ENCODE measurements at regions not wholly inside any gene's neighbourhood (a gene's known extent, or its start where the extent isn't known, plus 50 kb on each side); places are given as distances from the start of the nearest gene placed in this dataset.

DNA sequence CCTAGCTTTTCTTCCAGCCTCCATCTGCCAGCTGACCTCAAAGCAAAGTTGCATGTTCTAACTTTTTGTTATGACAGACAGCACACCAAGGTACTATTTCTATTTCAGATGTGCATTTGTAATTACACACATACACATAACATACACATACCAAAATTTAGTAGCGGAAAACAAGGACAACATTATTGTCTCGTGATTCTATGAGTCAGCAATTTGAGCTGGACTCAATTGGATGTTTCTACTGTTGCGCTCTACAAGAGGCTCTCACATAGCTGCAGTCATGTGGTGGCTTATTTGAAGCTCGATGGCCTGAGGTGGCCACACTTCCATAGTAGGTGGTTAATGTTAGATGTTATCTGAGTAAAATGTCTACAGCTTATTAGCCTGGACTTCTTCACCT, 1010.1 kb upstream of the B3GALT2 start:
- no peaks in the 10 kb centered on the region for H3K27me3 Mint-ChIP-seq
- H3K4me3 Mint-ChIP-seq: no peak overlapping the region
- H3K4me1 Mint-ChIP-seq: no peaks in the 10 kb centered on the region
- H3K36me3 Mint-ChIP-seq (ENCODE audit: low read depth): no peaks in the 10 kb centered on the region
- no peak for ATAC-seq
- H3K9me3 Mint-ChIP-seq (ENCODE audit: low read depth): no peaks in the 10 kb centered on the region
- no peak for DNase-seq
- ChIA-PET POLR2A (no interaction called here), CTCF (no interaction called here)
- H3K27ac Mint-ChIP-seq: no peak overlapping the region
- intact Hi-C loops (cut with DNase I, micrococcal nuclease): no loop called here

GRCh38 chr1:194194724-194195123, 1008.3 kb upstream of the B3GALT2 start:
- no peak overlapping the region for H3K27ac Mint-ChIP-seq
- intact Hi-C loops (cut with DNase I, micrococcal nuclease): no loop called here

GRCh38 chr1:194184974-194185373, 998.6 kb upstream of the B3GALT2 start:
- no peak for ATAC-seq
- intact Hi-C loops (cut with DNase I, micrococcal nuclease): no loop called here
- no peak overlapping the region for H3K27ac Mint-ChIP-seq
- no peak for DNase-seq
- no peaks in the 10 kb centered on the region for H3K4me1 Mint-ChIP-seq
- POLR2A ChIA-PET: no interaction called here
- H3K27me3 Mint-ChIP-seq: no peaks in the 10 kb centered on the region
- CTCF ChIA-PET: no interaction called here
- H3K4me3 Mint-ChIP-seq: no peak overlapping the region
- peaks cover 3% of the 10 kb centered on the region for H3K36me3 Mint-ChIP-seq (ENCODE audit: low read depth)
- peaks cover under 1% of the 10 kb centered on the region for H3K9me3 Mint-ChIP-seq (ENCODE audit: low read depth)

More at GRCh38 chr1:194194724-194195123, 1008.3 kb upstream of the B3GALT2 start:
- ChIA-PET CTCF (no interaction called here), POLR2A (no interaction called here)
- Mint-ChIP-seq H3K36me3 (ENCODE audit: low read depth) (no peaks in the 10 kb centered on the region), H3K9me3 (ENCODE audit: low read depth) (peaks cover 2% of the 10 kb centered on the region), H3K27me3 (no peaks in the 10 kb centered on the region), H3K4me3 (no peak overlapping the region), H3K4me1 (no peaks in the 10 kb centered on the region)
- ATAC-seq (no peak), DNase-seq (no peak)

GRCh38 chr1:194184425-194184824, 998.0 kb upstream of the B3GALT2 start:
- intact Hi-C loops (cut with DNase I, micrococcal nuclease): no loop called here
- ChIA-PET POLR2A (no interaction called here), CTCF (no interaction called here)
- ATAC-seq: no peak
- Mint-ChIP-seq H3K4me3 (no peak overlapping the region), H3K27me3 (no peaks in the 10 kb centered on the region), H3K9me3 (ENCODE audit: low read depth) (no peaks in the 10 kb centered on the region), H3K4me1 (no peaks in the 10 kb centered on the region), H3K27ac (no peak overlapping the region), H3K36me3 (ENCODE audit: low read depth) (peaks cover 3% of the 10 kb centered on the region)
- DNase-seq: no peak

- ATAC-seq (no peak), DNase-seq (no peak)
- no peaks in the 10 kb centered on the region for H3K27me3 Mint-ChIP-seq
- H3K9me3 Mint-ChIP-seq (ENCODE audit: low read depth): no peaks in the 10 kb centered on the region
- no peaks in the 10 kb centered on the region for H3K4me1 Mint-ChIP-seq
- POLR2A ChIA-PET: no interaction called here
- CTCF ChIA-PET: no interaction called here
- H3K4me3 Mint-ChIP-seq: no peak overlapping the region
- no peak overlapping the region for H3K27ac Mint-ChIP-seq
- intact Hi-C loops (cut with DNase I, micrococcal nuclease): no loop called here
- H3K36me3 Mint-ChIP-seq (ENCODE audit: low read depth): peaks cover 3% of the 10 kb centered on the region
Observed at GRCh38 chr1:194181845-194182244, 995.4 kb upstream of the B3GALT2 start.

DNA sequence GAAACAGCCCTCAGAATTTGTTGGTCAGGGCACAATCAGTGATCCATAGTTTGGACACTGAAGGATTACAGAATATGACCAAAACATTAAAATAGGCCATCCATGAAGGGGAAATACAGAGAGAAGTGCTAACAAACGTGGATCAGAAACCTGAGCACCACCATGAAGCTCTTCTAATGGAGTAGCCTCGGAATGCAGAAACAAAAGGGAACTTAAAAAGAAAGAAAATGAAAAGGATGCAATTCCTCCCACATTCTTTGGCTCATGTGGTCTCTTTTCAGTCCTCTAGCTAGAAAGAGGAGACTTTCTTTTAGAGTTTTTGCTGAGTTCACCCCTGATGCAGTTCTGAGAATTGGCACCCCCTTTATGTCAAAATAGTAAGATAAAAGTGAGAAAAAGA, 989.8 kb upstream of the B3GALT2 start:
- no peak for DNase-seq

DNA sequence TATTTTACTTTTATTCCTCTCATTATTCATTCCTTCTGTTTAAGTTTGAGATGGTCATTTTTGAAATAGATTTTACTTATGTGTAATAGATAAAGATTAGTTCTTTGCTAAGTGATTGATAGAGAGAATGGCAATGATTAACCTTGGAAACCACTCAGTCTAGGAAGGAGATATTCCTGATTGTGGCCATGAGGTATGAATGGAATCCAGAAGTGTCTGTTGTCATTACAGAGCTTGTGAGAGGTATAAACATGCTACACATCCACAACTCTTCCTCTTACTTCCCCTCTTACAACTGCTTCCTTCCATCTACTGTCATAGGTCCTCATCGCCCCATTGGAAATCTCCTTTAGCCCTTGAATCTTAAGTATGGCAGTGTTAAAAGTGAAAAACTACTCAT, 988.8 kb upstream of the B3GALT2 start:
- POLR2A ChIA-PET: no interaction called here
- no peak for ATAC-seq
- H3K4me3 Mint-ChIP-seq: no peak overlapping the region
- H3K27ac Mint-ChIP-seq: no peak overlapping the region
- intact Hi-C loops (cut with DNase I, micrococcal nuclease): no loop called here
- CTCF ChIA-PET: no interaction called here
- no peaks in the 10 kb centered on the region for H3K27me3 Mint-ChIP-seq
- H3K9me3 Mint-ChIP-seq (ENCODE audit: low read depth): no peaks in the 10 kb centered on the region
- H3K36me3 Mint-ChIP-seq (ENCODE audit: low read depth): no peaks in the 10 kb centered on the region
- no peak for DNase-seq
- no peaks in the 10 kb centered on the region for H3K4me1 Mint-ChIP-seq

More for the DNA sequence above, 989.8 kb upstream of the B3GALT2 start:
- ATAC-seq: no peak
- Mint-ChIP-seq H3K27ac (no peak overlapping the region), H3K9me3 (ENCODE audit: low read depth) (no peaks in the 10 kb centered on the region), H3K4me3 (no peak overlapping the region), H3K36me3 (ENCODE audit: low read depth) (peaks cover under 1% of the 10 kb centered on the region), H3K4me1 (no peaks in the 10 kb centered on the region), H3K27me3 (no peaks in the 10 kb centered on the region)
- ChIA-PET CTCF (no interaction called here), POLR2A (no interaction called here)
- intact Hi-C loops (cut with DNase I, micrococcal nuclease): no loop called here

GRCh38 chr1:194174528-194174927, 988.1 kb upstream of the B3GALT2 start:
- H3K9me3 Mint-ChIP-seq (ENCODE audit: low read depth): no peaks in the 10 kb centered on the region
- H3K4me1 Mint-ChIP-seq: no peaks in the 10 kb centered on the region
- intact Hi-C loops (cut with DNase I, micrococcal nuclease): no loop called here
- CTCF ChIA-PET: no interaction called here
- no peak for DNase-seq
- no peak overlapping the region for H3K27ac Mint-ChIP-seq
- no peak for ATAC-seq
- H3K27me3 Mint-ChIP-seq: no peaks in the 10 kb centered on the region
- POLR2A ChIA-PET: no interaction called here
- no peak overlapping the region for H3K4me3 Mint-ChIP-seq
- H3K36me3 Mint-ChIP-seq (ENCODE audit: low read depth): no peaks in the 10 kb centered on the region

- no peak for ATAC-seq
- no peak overlapping the region for H3K27ac Mint-ChIP-seq
- POLR2A ChIA-PET: no interaction called here
- DNase-seq: no peak
- peaks cover 2% of the 10 kb centered on the region for H3K36me3 Mint-ChIP-seq (ENCODE audit: low read depth)
- intact Hi-C loops (cut with DNase I, micrococcal nuclease): no loop called here
- peaks cover 3% of the 10 kb centered on the region for H3K9me3 Mint-ChIP-seq (ENCODE audit: low read depth)
- no peak overlapping the region for H3K4me3 Mint-ChIP-seq
- no peaks in the 10 kb centered on the region for H3K27me3 Mint-ChIP-seq
- no peaks in the 10 kb centered on the region for H3K4me1 Mint-ChIP-seq
- CTCF ChIA-PET: no interaction called here
Observed at GRCh38 chr1:194171596-194171995, 985.2 kb upstream of the B3GALT2 start.

DNA sequence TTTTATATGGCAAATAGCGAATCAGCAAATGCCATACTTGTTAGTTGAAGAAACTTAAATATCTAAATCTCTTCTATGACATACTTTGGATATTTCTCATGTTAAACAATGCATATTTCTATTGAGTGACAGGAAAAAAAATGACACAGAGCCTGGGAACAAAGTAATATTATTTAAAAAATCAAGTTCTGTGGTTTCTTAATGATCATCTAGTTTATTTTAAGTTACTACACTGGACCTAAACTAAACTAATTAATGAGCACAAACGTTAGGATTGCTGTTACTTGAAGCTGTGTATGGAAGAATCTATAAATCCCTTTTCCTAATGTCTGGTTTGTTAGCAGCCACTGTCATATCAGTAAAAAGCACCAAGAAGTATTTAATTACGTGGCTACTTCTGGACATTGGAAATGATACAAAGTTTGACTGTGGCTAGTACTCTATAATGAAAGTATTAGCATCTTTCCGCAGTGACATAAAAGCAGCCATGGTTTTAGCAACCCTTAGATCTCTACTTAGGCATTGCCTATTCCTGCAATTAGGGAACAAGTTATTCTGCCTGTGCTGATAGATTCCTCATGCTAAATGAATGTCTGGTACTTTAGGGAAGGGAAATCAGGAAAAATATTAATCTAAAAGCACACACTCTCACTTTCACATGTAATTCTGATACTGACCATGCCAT, 981.7 kb upstream of the B3GALT2 start:
- H3K27me3 Mint-ChIP-seq: no peaks in the 10 kb centered on the region
- H3K36me3 Mint-ChIP-seq (ENCODE audit: low read depth): peaks cover 2% of the 10 kb centered on the region
- H3K27ac Mint-ChIP-seq: no peak overlapping the region
- POLR2A ChIA-PET: no interaction called here
- CTCF ChIA-PET: no interaction called here
- no peak overlapping the region for H3K4me3 Mint-ChIP-seq
- DNase-seq (no peak), ATAC-seq (no peak)
- no peaks in the 10 kb centered on the region for H3K4me1 Mint-ChIP-seq
- intact Hi-C loops (cut with DNase I, micrococcal nuclease): no loop called here
- peaks cover 3% of the 10 kb centered on the region for H3K9me3 Mint-ChIP-seq (ENCODE audit: low read depth)

DNA sequence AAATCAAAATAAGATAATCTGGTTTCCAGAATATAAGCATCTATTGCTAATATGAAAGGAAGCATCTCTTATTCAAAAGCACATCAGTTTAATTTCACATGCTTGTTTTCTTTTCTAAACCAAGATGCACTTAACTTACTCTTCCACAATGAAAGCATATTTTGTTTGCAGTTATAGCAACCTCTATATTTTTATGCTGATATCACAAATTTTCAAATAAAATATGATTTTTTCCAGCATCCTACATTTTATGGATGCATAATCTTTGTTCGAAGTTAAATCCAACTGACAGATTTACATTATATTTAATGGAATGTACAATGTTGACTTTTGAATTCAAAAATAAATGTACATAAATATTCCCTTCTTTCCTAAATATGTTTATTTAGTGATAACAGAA, 978.3 kb upstream of the B3GALT2 start:
- CTCF ChIA-PET: no interaction called here
- Mint-ChIP-seq H3K27me3 (no peaks in the 10 kb centered on the region), H3K4me3 (no peak overlapping the region), H3K27ac (no peak overlapping the region), H3K4me1 (peaks cover 2% of the 10 kb centered on the region), H3K9me3 (ENCODE audit: low read depth) (peaks cover 3% of the 10 kb centered on the region), H3K36me3 (ENCODE audit: low read depth) (peaks cover 2% of the 10 kb centered on the region)
- POLR2A ChIA-PET: no interaction called here
- ATAC-seq (no peak), DNase-seq (no peak)
- intact Hi-C loops (cut with DNase I, micrococcal nuclease): no loop called here

- peaks cover 2% of the 10 kb centered on the region for H3K4me1 Mint-ChIP-seq
- ATAC-seq (no peak), DNase-seq (no peak)
- H3K4me3 Mint-ChIP-seq: no peak overlapping the region
- ChIA-PET CTCF (no interaction called here), POLR2A (no interaction called here)
- H3K27me3 Mint-ChIP-seq: no peaks in the 10 kb centered on the region
- H3K36me3 Mint-ChIP-seq (ENCODE audit: low read depth): peaks cover 4% of the 10 kb centered on the region
- H3K9me3 Mint-ChIP-seq (ENCODE audit: low read depth): peaks cover 8% of the 10 kb centered on the region
- H3K27ac Mint-ChIP-seq: no peak overlapping the region
- intact Hi-C loops (cut with DNase I, micrococcal nuclease): no loop called here
Observed at GRCh38 chr1:194161591-194161990, 975.2 kb upstream of the B3GALT2 start.

- peaks cover 2% of the 10 kb centered on the region for H3K4me1 Mint-ChIP-seq
- intact Hi-C loops (cut with DNase I, micrococcal nuclease): no loop called here
- H3K27me3 Mint-ChIP-seq: no peaks in the 10 kb centered on the region
- H3K9me3 Mint-ChIP-seq (ENCODE audit: low read depth): peaks cover 8% of the 10 kb centered on the region
- ChIA-PET POLR2A (no interaction called here), CTCF (no interaction called here)
- no peak overlapping the region for H3K4me3 Mint-ChIP-seq
- ATAC-seq (no peak), DNase-seq (no peak)
- H3K27ac Mint-ChIP-seq: no peak overlapping the region
- peaks cover 4% of the 10 kb centered on the region for H3K36me3 Mint-ChIP-seq (ENCODE audit: low read depth)
Observed at GRCh38 chr1:194159941-194160340, 973.5 kb upstream of the B3GALT2 start.
